BJ (cell line): ENCODE measurements at regions not wholly inside any gene's neighbourhood (a gene's known extent, or its start where the extent isn't known, plus 50 kb on each side); places are given as distances from the start of the nearest gene placed in this dataset.

Source experiments
- CTCF ChIA-PET: fragments of 350-600 bp; formaldehyde crosslinking; extraction: SDS; loops from one replicate; lab custom pipeline; 2021; ENCODE audit warnings: antibody characterized with exemption, inconsistent platforms; lab: Yijun Ruan, JAX
- POLR2A ChIA-PET: fragments of 300-600 bp; sonication (Branson Sonifier 250); formaldehyde crosslinking; extraction: SDS; loops from one replicate; lab custom pipeline; 2021; ENCODE audit warnings: antibody characterized with exemption; lab: Charles Lee
- DNase-seq: peaks from one replicate; pipeline ENCODE4 v3.0.0-alpha.2; 2011; ENCODE audit warnings: low read depth
- H3K27me3 ChIP-seq: 2 replicates; pipeline ENCODE4 v1.6.0; 2011; ENCODE audit warnings: low read length; ENCODE audit not compliant: control insufficient read depth, insufficient read depth
- H3K36me3 ChIP-seq: 2 replicates; pipeline ENCODE4 v1.5.1; 2011; ENCODE audit warnings: low read length; ENCODE audit not compliant: control insufficient read depth, insufficient read depth
- H3K4me3 ChIP-seq: 2 replicates; pipeline ENCODE4 v1.5.1; 2011; ENCODE audit warnings: low read depth, mild to moderate bottlenecking, control low read depth, low read length
- CTCF ChIP-seq: IDR thresholded peaks from 2 replicates; pipeline ENCODE4 v1.5.1; 2011; ENCODE audit warnings: low read depth, mild to moderate bottlenecking, control low read depth, inconsistent platforms, low read length, moderate library complexity; ENCODE audit not compliant: insufficient read depth

GRCh38 chrX:150164971-150165600 lies 198.0 kb upstream of the MAMLD1 start:
- Histone ChIP-seq H3K36me3 (no peaks in the 10 kb centered on the region), H3K27me3 (no peaks in the 10 kb centered on the region), H3K4me3 (no peak overlapping the region)
- CTCF ChIA-PET, result interaction anchor here (0.6 kb wide), 1 partner anchor 55 kb away, joined by 3 read pairs; no protein-coding TSS in a partner anchor
- no peak for DNase-seq
- POLR2A ChIA-PET, result no interaction called here
- no peak for TF ChIP-seq CTCF

GRCh38 chrX:150165776-150166610 lies 197.1 kb upstream of the MAMLD1 start:
- Histone ChIP-seq H3K36me3 (no peaks in the 10 kb centered on the region), H3K27me3 (no peaks in the 10 kb centered on the region), H3K4me3 (no peak overlapping the region)
- no peak for TF ChIP-seq CTCF
- no peak for DNase-seq
- CTCF ChIA-PET, result interaction anchor here (0.6 to 1.4 kb wide), 2 partner anchors 16 to 54 kb away, joined by 3 read pairs; no protein-coding TSS in a partner anchor
- POLR2A ChIA-PET, result no interaction called here

GRCh38 chrX:150167482-150168324 lies 195.4 kb upstream of the MAMLD1 start:
- Histone ChIP-seq H3K27me3 (no peaks in the 10 kb centered on the region), H3K36me3 (no peaks in the 10 kb centered on the region), H3K4me3 (no peak overlapping the region)
- no peak for DNase-seq
- ChIA-PET POLR2A (no interaction called here), CTCF (interaction anchor here (1.4 kb wide), 1 partner anchor 14 kb away, joined by 3 read pairs; no protein-coding TSS in a partner anchor)
- no peak for TF ChIP-seq CTCF

GRCh38 chrX:150182161-150182560 lies 181.0 kb upstream of the MAMLD1 start:
- no peak for TF ChIP-seq CTCF
- no peaks in the 10 kb centered on the region for H3K27me3 ChIP-seq
- DNase-seq, result no peak
- H3K4me3 ChIP-seq, result no peak overlapping the region
- no peaks in the 10 kb centered on the region for H3K36me3 ChIP-seq
- ChIA-PET CTCF (interaction anchor here (1.3 kb wide), 1 partner anchor 15 kb away, joined by 3 read pairs; no protein-coding TSS in a partner anchor), POLR2A (no interaction called here)

GRCh38 chrX:150184491-150184890 lies 178.6 kb upstream of the MAMLD1 start:
- CTCF ChIA-PET, result interaction anchor here (0.8 kb wide), 1 partner anchor 14 kb away, joined by 4 read pairs; no protein-coding TSS in a partner anchor
- Histone ChIP-seq H3K36me3 (no peaks in the 10 kb centered on the region), H3K4me3 (no peak overlapping the region), H3K27me3 (no peaks in the 10 kb centered on the region)
- DNase-seq, result no peak
- no peak for TF ChIP-seq CTCF
- POLR2A ChIA-PET, result no interaction called here
